GM20431 (cell line): ENCODE measurements at regions not wholly inside any gene's neighbourhood (a gene's known extent, or its start where the extent isn't known, plus 50 kb on each side); places are given as distances from the start of the nearest gene placed in this dataset.
"Not testable (repeated sequence)": the region's sequence is repeated elsewhere in the genome, so short reads cannot be mapped to it uniquely, and the experiment has no call there.

Experiments
- in situ Hi-C: fragments of 300-500 bp; cut with MseI, MboI; formaldehyde crosslinking; loops from one replicate; pipeline ENCODE4 v1.15.0; 2020; ENCODE audit warnings: low sequenced_read_pairs; ENCODE audit not compliant: unreplicated experiment

DNA sequence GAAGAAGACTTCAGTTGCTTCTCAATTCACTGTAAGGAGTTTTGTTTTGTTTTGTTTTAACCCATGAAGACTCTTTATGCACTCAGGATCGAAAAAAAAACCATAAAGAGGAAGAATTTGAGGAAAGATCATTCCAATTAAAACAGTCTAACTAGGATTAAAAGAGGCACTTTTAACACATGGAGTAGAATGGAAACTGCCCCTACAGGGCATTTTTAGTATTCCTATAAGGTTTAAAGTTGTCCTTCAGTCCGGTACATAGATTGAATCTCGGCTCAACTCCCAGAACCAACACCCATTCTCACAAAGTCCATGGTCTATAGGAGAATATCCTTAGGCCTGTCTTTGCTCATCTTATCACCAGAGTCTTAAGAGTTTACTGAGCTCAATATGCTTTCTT lies 469.6 kb downstream of the DTWD2 start:
- in situ Hi-C loops, result no loop called here

GRCh38 chr5:118511846-118512245 lies 476.5 kb downstream of the DTWD2 start:
- in situ Hi-C loops, result no loop called here

DNA sequence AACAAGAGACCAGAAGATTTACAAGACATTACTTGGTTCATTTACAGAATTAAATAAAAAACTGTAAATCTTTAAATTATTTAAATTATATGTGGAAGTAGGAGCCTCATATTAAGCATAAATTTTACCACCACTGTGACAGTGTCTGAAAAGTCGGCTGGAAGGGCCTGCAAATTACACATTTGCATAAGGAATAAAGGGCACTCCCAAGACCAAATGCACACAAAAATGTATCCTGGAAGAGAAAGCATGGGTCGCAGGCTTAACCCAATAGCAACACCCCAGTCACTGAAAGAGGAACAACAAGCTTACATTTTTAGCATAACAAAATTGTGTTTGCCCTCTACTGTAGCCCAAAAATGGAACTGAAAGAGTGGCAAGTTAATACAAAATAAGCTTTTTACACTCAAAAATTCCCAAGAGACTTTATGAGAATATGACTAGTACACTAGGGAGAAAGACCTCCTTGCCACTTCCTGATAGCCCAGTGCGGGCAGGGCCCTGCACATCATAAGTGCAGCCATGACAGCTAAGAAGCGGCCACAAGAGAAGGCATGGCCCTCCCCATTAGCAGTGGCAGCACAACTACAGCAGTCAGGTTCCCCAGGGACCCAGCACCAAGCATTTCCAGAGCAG lies 482.0 kb downstream of the DTWD2 start:
- in situ Hi-C loops, result no loop called here

- in situ Hi-C loops, result not testable (repeated sequence)
These were observed 486.1 kb downstream of the DTWD2 start for GRCh38 chr5:118502232-118502631.

- in situ Hi-C loops, result no loop called here
These were observed 497.0 kb downstream of the DTWD2 start for GRCh38 chr5:118491351-118491750.

DNA sequence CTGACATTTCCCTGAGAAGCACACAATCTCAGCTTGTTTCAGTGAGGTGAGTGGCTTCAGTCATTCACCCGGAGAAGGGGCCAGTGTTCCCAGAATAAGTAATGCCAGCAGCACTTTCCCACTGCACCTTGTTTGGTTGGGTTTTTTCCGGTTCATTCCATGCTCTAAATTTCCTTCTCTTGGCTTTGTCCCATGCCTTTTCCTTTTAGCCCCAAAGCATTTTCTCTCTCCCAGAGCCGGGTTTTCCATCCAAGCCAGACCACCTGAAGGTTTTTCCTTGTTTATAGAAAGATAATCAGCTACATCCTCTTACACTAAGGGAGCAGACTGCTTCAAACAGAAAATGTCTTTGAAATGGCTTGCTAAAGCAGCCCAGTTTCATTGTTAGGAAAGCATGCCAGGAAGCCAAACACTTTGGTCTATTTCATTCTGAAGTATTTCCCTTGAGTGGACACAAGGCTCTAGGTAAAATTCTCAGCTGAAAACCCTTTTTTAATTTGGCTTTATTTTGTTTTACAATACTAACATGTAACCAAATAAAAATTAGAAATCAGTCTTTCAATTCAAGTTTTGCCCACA lies 501.6 kb downstream of the DTWD2 start:
- in situ Hi-C loops, result no loop called here

GRCh38 chr5:118479285-118479684 lies 509.1 kb downstream of the DTWD2 start:
- in situ Hi-C loops, result no loop called here

GRCh38 chr5:118478852-118479251 lies 509.5 kb downstream of the DTWD2 start:
- in situ Hi-C loops, result no loop called here

- in situ Hi-C loops, result no loop called here
These were observed 520.3 kb downstream of the DTWD2 start for GRCh38 chr5:118468085-118468484.

GRCh38 chr5:118467103-118467502 lies 521.2 kb downstream of the DTWD2 start:
- in situ Hi-C loops, result no loop called here

- in situ Hi-C loops, result no loop called here
These were observed 521.9 kb downstream of the DTWD2 start for GRCh38 chr5:118466418-118466817.

DNA sequence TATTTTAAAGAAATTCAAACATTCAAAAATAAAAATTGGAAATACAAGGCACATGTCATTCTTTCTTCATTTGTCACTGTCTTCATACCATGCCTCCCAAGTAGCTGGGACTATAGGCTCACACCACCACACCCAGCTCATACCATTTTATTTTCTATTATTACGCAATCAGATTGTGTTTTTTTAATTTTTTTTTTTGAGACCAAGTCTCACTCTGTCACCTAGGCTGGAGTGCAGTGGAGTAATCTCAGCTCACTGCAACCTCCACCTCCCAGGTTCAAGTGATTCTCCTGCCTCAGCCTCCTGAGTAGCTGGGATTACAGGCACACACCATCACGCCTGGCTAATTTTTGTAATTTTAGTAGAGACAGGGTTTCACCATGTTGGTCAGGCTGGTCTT lies 526.1 kb downstream of the DTWD2 start:
- in situ Hi-C loops, result not testable (repeated sequence)

- in situ Hi-C loops, result no loop called here
These were observed 526.9 kb downstream of the DTWD2 start for GRCh38 chr5:118461436-118461835.

- in situ Hi-C loops, result no loop called here
These were observed 528.9 kb downstream of the DTWD2 start for GRCh38 chr5:118459490-118459889.

GRCh38 chr5:118456085-118456484 lies 532.3 kb downstream of the DTWD2 start:
- in situ Hi-C loops, result no loop called here

DNA sequence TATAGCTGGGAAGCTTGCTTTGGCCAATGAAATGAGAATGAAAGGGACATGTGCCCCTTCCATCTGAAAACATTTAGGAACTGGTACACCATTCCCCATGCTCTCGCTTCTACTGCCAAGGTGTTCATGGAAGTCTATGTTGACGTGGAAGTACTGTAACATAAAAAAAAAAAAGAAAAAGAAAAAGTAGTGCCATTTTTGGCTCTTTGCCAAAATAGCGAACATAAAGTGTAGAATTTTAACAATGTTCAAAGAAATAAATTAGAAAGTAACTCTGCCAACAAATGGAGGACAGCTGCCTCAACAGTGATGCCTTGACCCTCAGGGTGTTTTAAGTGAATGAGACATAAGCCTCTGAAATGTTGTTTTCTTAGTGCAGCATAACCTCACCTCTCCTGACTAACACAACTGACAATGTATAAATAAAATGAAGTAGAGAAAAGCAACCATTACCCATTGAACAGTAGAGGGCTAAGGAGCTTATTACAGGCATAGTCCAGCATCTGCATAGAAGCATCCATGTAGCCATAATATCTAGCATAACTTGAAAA lies 536.6 kb downstream of the DTWD2 start:
- in situ Hi-C loops, result no loop called here

- in situ Hi-C loops, result no loop called here
These were observed 537.6 kb downstream of the DTWD2 start for GRCh38 chr5:118450554-118451332.

- in situ Hi-C loops, result no loop called here
These were observed 541.0 kb downstream of the DTWD2 start for GRCh38 chr5:118447350-118447749.

- in situ Hi-C loops, result no loop called here
These were observed 546.4 kb downstream of the DTWD2 start for GRCh38 chr5:118441956-118442355.

DNA sequence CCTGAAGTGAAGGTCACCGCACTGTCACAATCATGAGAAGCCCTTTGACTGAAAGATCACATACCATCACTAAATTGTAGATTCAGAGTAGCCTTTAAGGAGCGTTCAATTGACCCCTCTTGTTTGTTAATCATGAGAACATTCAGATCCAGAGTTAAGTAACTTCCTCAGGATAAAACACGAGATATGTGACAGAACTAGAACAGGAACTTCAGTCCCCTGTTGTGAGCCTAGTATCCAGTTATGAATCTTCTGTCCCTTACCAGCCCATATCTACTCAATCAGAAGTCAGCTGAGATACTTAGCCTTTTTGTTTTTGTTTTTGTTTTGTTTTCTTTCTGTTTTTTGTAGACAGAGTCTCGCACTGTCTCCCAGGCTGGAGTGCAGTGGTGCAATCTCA lies 547.3 kb downstream of the DTWD2 start:
- in situ Hi-C loops, result no loop called here

GRCh38 chr5:118440496-118440895 lies 547.9 kb downstream of the DTWD2 start:
- in situ Hi-C loops, result no loop called here
